Neural progenitor cell (in vitro differentiated cells): ENCODE measurements at regions not wholly inside any gene's neighbourhood (a gene's known extent, or its start where the extent isn't known, plus 50 kb on each side); places are given as distances from the start of the nearest gene placed in this dataset.
A peak's percentile ranks its signal among the peaks of the same experiment; 100 is the strongest.

Experiments used
- DNase-seq: peaks from one replicate; pipeline ENCODE4 v3.0.0-alpha.2; 2016; ENCODE audit warnings: low spot score
- H2AFZ ChIP-seq: fragments of 200-600 bp; sonication (generic); replicated peaks from 2 replicates; pipeline ENCODE4 v1.6.1; 2016; ENCODE audit warnings: antibody characterized with exemption
- H3F3A ChIP-seq: fragments of 200-600 bp; sonication (generic); 2 replicates; pipeline ENCODE4 v1.6.1; 2016; ENCODE audit warnings: antibody characterized with exemption, low read depth
- H3K27ac ChIP-seq: fragments of 200-600 bp; sonication (generic); 2 replicates; pipeline ENCODE4 v1.5.1; 2016; ENCODE audit warnings: mild to moderate bottlenecking
- H3K27me3 ChIP-seq: fragments of 200-600 bp; sonication (generic); 2 replicates; pipeline ENCODE4 v1.6.1; 2016; ENCODE audit warnings: mild to moderate bottlenecking, moderate library complexity
- H3K36me3 ChIP-seq: fragments of 200-600 bp; sonication (generic); 2 replicates; pipeline ENCODE4 v1.5.1; 2016
- H3K4me1 ChIP-seq: fragments of 200-600 bp; sonication (generic); 2 replicates; pipeline ENCODE4 v1.6.1; 2016; ENCODE audit warnings: mixed run types
- H3K4me2 ChIP-seq: fragments of 200-600 bp; sonication (generic); 2 replicates; pipeline ENCODE4 v1.6.1; 2016
- H3K4me3 ChIP-seq: fragments of 200-600 bp; sonication (generic); 2 replicates; pipeline ENCODE4 v1.5.1; 2016
- H3K79me2 ChIP-seq: fragments of 200-600 bp; sonication (generic); 2 replicates; pipeline ENCODE4 v1.6.1; 2016; ENCODE audit warnings: low read depth
- H3K9ac ChIP-seq: fragments of 200-600 bp; sonication (generic); 2 replicates; pipeline ENCODE4 v1.6.1; 2016
- H3K9me3 ChIP-seq: fragments of 200-600 bp; sonication (generic); 2 replicates; pipeline ENCODE4 v1.5.1; 2016; ENCODE audit warnings: low read depth
- H4K20me1 ChIP-seq: fragments of 200-600 bp; sonication (generic); 2 replicates; pipeline ENCODE4 v1.6.1; 2016; ENCODE audit warnings: low read depth
- H3K27ac Mint-ChIP-seq: 3 replicates; pipeline ENCODE4 v1.8.0; 2021; ENCODE audit warnings: mixed read lengths
- H3K27me3 Mint-ChIP-seq: 2 replicates; pipeline ENCODE4 v1.8.0; 2022; ENCODE audit warnings: low read depth, mild to moderate bottlenecking, inconsistent platforms, moderate library complexity, mixed read lengths; ENCODE audit not compliant: insufficient read depth
- H3K36me3 Mint-ChIP-seq: 3 replicates; pipeline ENCODE4 v1.8.0; 2021; ENCODE audit warnings: mixed read lengths
- H3K4me1 Mint-ChIP-seq: 3 replicates; pipeline ENCODE4 v1.8.0; 2021; ENCODE audit warnings: mixed read lengths
- H3K4me3 Mint-ChIP-seq: 3 replicates; pipeline ENCODE4 v1.8.0; 2021; ENCODE audit warnings: mild to moderate bottlenecking, moderate library complexity, mixed read lengths
- H3K9me3 Mint-ChIP-seq: 3 replicates; pipeline ENCODE4 v1.8.0; 2020; ENCODE audit warnings: mixed read lengths
- CTCF ChIP-seq: fragments of 200-600 bp; sonication (generic); IDR thresholded peaks from 2 replicates; pipeline ENCODE4 v1.5.1; 2017; ENCODE audit warnings: antibody characterized with exemption, mild to moderate bottlenecking
- EZH2 ChIP-seq: fragments of 200-600 bp; sonication (generic); IDR thresholded peaks from 2 replicates; pipeline ENCODE4 v1.6.1; 2017; ENCODE audit warnings: antibody characterized with exemption, mild to moderate bottlenecking, moderate library complexity
- EZH2phosphoT487 ChIP-seq: fragments of 200-600 bp; sonication (generic); IDR thresholded peaks from 2 replicates; pipeline ENCODE4 v1.6.1; 2017; ENCODE audit warnings: antibody characterized with exemption

- Mint-ChIP-seq H3K36me3 (no peaks in the 10 kb centered on the region), H3K4me3 (no peak overlapping the region), H3K27me3 (no peaks in the 10 kb centered on the region), H3K9me3 (no peaks in the 10 kb centered on the region), H3K4me1 (no peaks in the 10 kb centered on the region), H3K27ac (no peak overlapping the region)
- H3K4me3 ChIP-seq: no peak overlapping the region
- DNase-seq: no peak
- peaks cover 7% of the 10 kb centered on the region for H3K4me1 ChIP-seq
- no peak overlapping the region for H3K9ac ChIP-seq
- TF ChIP-seq EZH2phosphoT487: no peak
- no peak for TF ChIP-seq CTCF
- no peak for TF ChIP-seq EZH2
- H3K27ac ChIP-seq: no peak overlapping the region
- peaks cover 6% of the 10 kb centered on the region for H3K27me3 ChIP-seq
- H3K79me2 ChIP-seq: no peaks in the 10 kb centered on the region
- no peaks in the 10 kb centered on the region for H3K36me3 ChIP-seq
- H2AFZ ChIP-seq: no peak overlapping the region
- no peaks in the 10 kb centered on the region for H4K20me1 ChIP-seq
- H3F3A ChIP-seq: no peaks in the 10 kb centered on the region
- H3K9me3 ChIP-seq: no peaks in the 10 kb centered on the region
- peak overlapping the region; percentile 3 for H3K4me2 ChIP-seq
These were observed 116.8 kb downstream of the CTAGE1 start for GRCh38 chr18:22300665-22301636.

- H3F3A ChIP-seq: no peaks in the 10 kb centered on the region
- no peak overlapping the region for H3K4me3 ChIP-seq
- H3K4me1 ChIP-seq: peaks cover 7% of the 10 kb centered on the region
- H3K27me3 Mint-ChIP-seq: no peaks in the 10 kb centered on the region
- H3K9me3 ChIP-seq: no peaks in the 10 kb centered on the region
- no peaks in the 10 kb centered on the region for H3K4me1 Mint-ChIP-seq
- no peaks in the 10 kb centered on the region for H4K20me1 ChIP-seq
- no peak overlapping the region for H3K27ac ChIP-seq
- H3K9ac ChIP-seq: no peak overlapping the region
- H3K36me3 Mint-ChIP-seq: no peaks in the 10 kb centered on the region
- H3K79me2 ChIP-seq: no peaks in the 10 kb centered on the region
- no peaks in the 10 kb centered on the region for H3K9me3 Mint-ChIP-seq
- TF ChIP-seq EZH2phosphoT487: no peak
- TF ChIP-seq CTCF: no peak
- no peak for TF ChIP-seq EZH2
- no peak overlapping the region for H3K27ac Mint-ChIP-seq
- H3K4me2 ChIP-seq: no peak overlapping the region
- H3K36me3 ChIP-seq: no peaks in the 10 kb centered on the region
- H2AFZ ChIP-seq: no peak overlapping the region
- H3K4me3 Mint-ChIP-seq: no peak overlapping the region
- H3K27me3 ChIP-seq: peaks cover 23% of the 10 kb centered on the region
- no peak for DNase-seq
These were observed 120.7 kb downstream of the CTAGE1 start for GRCh38 chr18:22297008-22297407.

- TF ChIP-seq EZH2 (no peak), CTCF (no peak)
- no peaks in the 10 kb centered on the region for H3K4me1 Mint-ChIP-seq
- H3K79me2 ChIP-seq: no peaks in the 10 kb centered on the region
- H3K9me3 Mint-ChIP-seq: no peaks in the 10 kb centered on the region
- H3K27me3 ChIP-seq: peaks cover 23% of the 10 kb centered on the region
- H2AFZ ChIP-seq: no peak overlapping the region
- no peaks in the 10 kb centered on the region for H3F3A ChIP-seq
- no peak overlapping the region for H3K4me2 ChIP-seq
- H3K36me3 Mint-ChIP-seq: no peaks in the 10 kb centered on the region
- no peak overlapping the region for H3K27ac Mint-ChIP-seq
- no peak overlapping the region for H3K4me3 Mint-ChIP-seq
- no peaks in the 10 kb centered on the region for H3K9me3 ChIP-seq
- no peaks in the 10 kb centered on the region for H3K36me3 ChIP-seq
- H4K20me1 ChIP-seq: no peaks in the 10 kb centered on the region
- DNase-seq: no peak
- no peak overlapping the region for H3K27ac ChIP-seq
- H3K4me3 ChIP-seq: no peak overlapping the region
- H3K9ac ChIP-seq: no peak overlapping the region
- H3K27me3 Mint-ChIP-seq: no peaks in the 10 kb centered on the region
- peaks cover 2% of the 10 kb centered on the region for H3K4me1 ChIP-seq
These were observed 121.4 kb downstream of the CTAGE1 start for GRCh38 chr18:22296304-22296703.
